Mesodermal cell (in vitro differentiated cells): ENCODE measurements at regions not wholly inside any gene's neighbourhood (a gene's known extent, or its start where the extent isn't known, plus 50 kb on each side); places are given as distances from the start of the nearest gene placed in this dataset.

Source experiments
- H3K27ac ChIP-seq: 2 replicates; pipeline ENCODE4 v1.7.0; 2013; ENCODE audit warnings: mild to moderate bottlenecking, low read depth, low read length, moderate library complexity; ENCODE audit not compliant: severe bottlenecking
- H3K36me3 ChIP-seq: 2 replicates; pipeline ENCODE4 v1.7.1; 2013; ENCODE audit warnings: mild to moderate bottlenecking, low read length, moderate library complexity; ENCODE audit not compliant: control insufficient read depth, insufficient read depth
- H3K4me1 ChIP-seq: one replicate; pipeline ENCODE4 v1.7.1; 2013; ENCODE audit warnings: mild to moderate bottlenecking, low read length; ENCODE audit not compliant: insufficient read depth, control insufficient read depth, poor library complexity, severe bottlenecking
- H3K4me3 ChIP-seq: 2 replicates; pipeline ENCODE4 v1.7.0; 2013; ENCODE audit warnings: low read length, control low read depth, mild to moderate bottlenecking; ENCODE audit not compliant: insufficient read depth, poor library complexity, severe bottlenecking; ENCODE audit errors: extremely low read depth
- H3K9me3 ChIP-seq: 2 replicates; pipeline ENCODE4 v1.7.1; 2013; ENCODE audit warnings: mild to moderate bottlenecking, low read length, moderate library complexity; ENCODE audit not compliant: control insufficient read depth
- WGBS, 2 experiments: methylation state at CpG; one replicate each; pipeline ENCODE4 v1.1.5; 2013; ENCODE audit warnings: missing lambda C conversion rate in 2 of 2; ENCODE audit not compliant: insufficient coverage in 2 of 2; 5-methylcytosine and 5-hydroxymethylcytosine counted together

- Histone ChIP-seq H3K9me3 (no peaks in the 10 kb centered on the region), H3K36me3 (no peaks in the 10 kb centered on the region), H3K4me3 (no peak overlapping the region), H3K4me1 (no peaks in the 10 kb centered on the region), H3K27ac (no peak overlapping the region)
- WGBS, 2 experiments = 81 to 88% methylated on average over 3 of the region's 5 CpGs
These were observed 156.2 kb upstream of the EXOC2 start for GRCh38 chr6:849075-849506.

GRCh38 chr6:845566-845965, 152.6 kb upstream of the EXOC2 start:
- Histone ChIP-seq H3K36me3 (no peaks in the 10 kb centered on the region), H3K4me1 (peaks cover 4% of the 10 kb centered on the region), H3K27ac (no peak overlapping the region), H3K9me3 (no peaks in the 10 kb centered on the region), H3K4me3 (no peak overlapping the region)
- WGBS, 2 experiments = 70 to 72% methylated on average over 2 of the region's 2 CpGs

- H3K36me3 ChIP-seq = no peaks in the 10 kb centered on the region
- H3K4me1 ChIP-seq = peaks cover 4% of the 10 kb centered on the region
- H3K27ac ChIP-seq = no peak overlapping the region
- no peak overlapping the region for H3K4me3 ChIP-seq
- H3K9me3 ChIP-seq = peaks cover 2% of the 10 kb centered on the region
- 93 to 100% methylated on average over 1 to 2 of the region's 2 CpGs for WGBS, 2 experiments
These were observed 152.2 kb upstream of the EXOC2 start for GRCh38 chr6:845101-845500.

- Histone ChIP-seq H3K4me1 (peaks cover 4% of the 10 kb centered on the region), H3K4me3 (no peak overlapping the region), H3K9me3 (peaks cover 6% of the 10 kb centered on the region), H3K27ac (peak overlapping the region; percentile 33), H3K36me3 (no peaks in the 10 kb centered on the region)
- 80 to 87% methylated on average over 8 to 9 of the region's 9 CpGs for WGBS, 2 experiments
These were observed 149.2 kb upstream of the EXOC2 start for GRCh38 chr6:842141-842540.

- H3K4me3 ChIP-seq = no peak overlapping the region
- peaks cover 4% of the 10 kb centered on the region for H3K4me1 ChIP-seq
- H3K27ac ChIP-seq = no peak overlapping the region
- 81 to 92% methylated on average over 2 of the region's 6 CpGs for WGBS, 2 experiments
- H3K9me3 ChIP-seq = peaks cover 6% of the 10 kb centered on the region
- no peaks in the 10 kb centered on the region for H3K36me3 ChIP-seq
These were observed 148.6 kb upstream of the EXOC2 start for GRCh38 chr6:841569-841968.

GRCh38 chr6:839201-839600, 146.3 kb upstream of the EXOC2 start:
- Histone ChIP-seq H3K9me3 (peaks cover 6% of the 10 kb centered on the region), H3K4me3 (no peak overlapping the region), H3K27ac (no peak overlapping the region), H3K36me3 (no peaks in the 10 kb centered on the region), H3K4me1 (peaks cover 4% of the 10 kb centered on the region)
- WGBS, 2 experiments = no CpG with 5 or more reads among the region's 2 CpGs

GRCh38 chr6:837380-837779, 144.4 kb upstream of the EXOC2 start:
- no peaks in the 10 kb centered on the region for H3K36me3 ChIP-seq
- H3K4me1 ChIP-seq = peaks cover 4% of the 10 kb centered on the region
- H3K27ac ChIP-seq = no peak overlapping the region
- no peak overlapping the region for H3K4me3 ChIP-seq
- WGBS, 2 experiments = 97% methylated on average over 4 of the region's 4 CpGs; no CpG with 5 or more reads in 1 of the 2 experiments
- peaks cover 6% of the 10 kb centered on the region for H3K9me3 ChIP-seq

- Histone ChIP-seq H3K4me1 (no peaks in the 10 kb centered on the region), H3K27ac (no peak overlapping the region), H3K9me3 (peaks cover 6% of the 10 kb centered on the region), H3K4me3 (no peak overlapping the region), H3K36me3 (no peaks in the 10 kb centered on the region)
- 75 to 92% methylated on average over 1 to 2 of the region's 2 CpGs for WGBS, 2 experiments
These were observed 143.4 kb upstream of the EXOC2 start for GRCh38 chr6:836276-836853.

GRCh38 chr6:835476-836160, 142.7 kb upstream of the EXOC2 start:
- 90% methylated on average over 2 of the region's 3 CpGs for WGBS, 2 experiments
- Histone ChIP-seq H3K36me3 (no peaks in the 10 kb centered on the region), H3K4me1 (no peaks in the 10 kb centered on the region), H3K9me3 (peaks cover 6% of the 10 kb centered on the region), H3K27ac (no peak overlapping the region), H3K4me3 (no peak overlapping the region)

GRCh38 chr6:834866-835265, 141.9 kb upstream of the EXOC2 start:
- Histone ChIP-seq H3K36me3 (no peaks in the 10 kb centered on the region), H3K4me1 (no peaks in the 10 kb centered on the region), H3K4me3 (no peak overlapping the region), H3K27ac (no peak overlapping the region), H3K9me3 (peaks cover 2% of the 10 kb centered on the region)
- 60% methylated on average over 1 of the region's 2 CpGs; no CpG with 5 or more reads in 1 of the 2 experiments for WGBS, 2 experiments

GRCh38 chr6:834190-834589, 141.3 kb upstream of the EXOC2 start:
- H3K9me3 ChIP-seq = no peaks in the 10 kb centered on the region
- H3K4me3 ChIP-seq = no peak overlapping the region
- no CpG with 5 or more reads among the region's 2 CpGs for WGBS, 2 experiments
- no peaks in the 10 kb centered on the region for H3K36me3 ChIP-seq
- no peak overlapping the region for H3K27ac ChIP-seq
- no peaks in the 10 kb centered on the region for H3K4me1 ChIP-seq
